IMR-90 (cell line): ENCODE measurements at regions not wholly inside any gene's neighbourhood (a gene's known extent, or its start where the extent isn't known, plus 50 kb on each side); places are given as distances from the start of the nearest gene placed in this dataset.

Experiments used
- ATAC-seq: fragments of 200-7000 bp; cut with Tn5 transposase; 2 replicates; pipeline ENCODE4 v1.9.1; 2020; ENCODE audit warnings: low read depth, mild to moderate bottlenecking, moderate library complexity
- BruUV-seq: library from RNA; stranded (reverse); fragments of 400-500 nt; replicated peaks from 2 replicates; lab custom pipeline; 2021; lab: Mats Ljungman, UMichigan
- CTCF ChIA-PET: fragments of 300-600 bp; formaldehyde crosslinking; extraction: SDS; loops from one replicate; lab custom pipeline; 2021; ENCODE audit warnings: antibody characterized with exemption; lab: Yijun Ruan, JAX
- POLR2A ChIA-PET: fragments of 300-600 bp; sonication (Branson Sonifier 250); formaldehyde crosslinking; loops from one replicate; lab custom pipeline; 2022; ENCODE audit warnings: antibody characterized with exemption; ENCODE audit not compliant: unreplicated experiment; lab: Charles Lee
- DNase-seq: peaks from one replicate; pipeline ENCODE4 v3.0.0; 2013
- H2AFZ ChIP-seq: replicated peaks from 2 replicates; pipeline ENCODE3; 2013; ENCODE audit warnings: low read length, mild to moderate bottlenecking; ENCODE audit not compliant: poor library complexity
- H2AK5ac ChIP-seq: 2 replicates; pipeline ENCODE4 v1.6.1; 2013; ENCODE audit warnings: low read depth, low read length, inconsistent platforms
- H2AK9ac ChIP-seq: replicated peaks from 2 replicates; pipeline ENCODE3; 2013; ENCODE audit warnings: mild to moderate bottlenecking, low read depth, low read length, moderate library complexity; ENCODE audit not compliant: poor library complexity
- H2BK120ac ChIP-seq: 2 replicates; pipeline ENCODE4 v1.6.1; 2013; ENCODE audit warnings: low read depth, low read length, inconsistent platforms
- H2BK15ac ChIP-seq: 3 replicates; pipeline ENCODE4 v1.6.1; 2013; ENCODE audit warnings: low read depth, low read length, inconsistent platforms
- H2BK20ac ChIP-seq: 2 replicates; pipeline ENCODE4 v1.6.1; 2013; ENCODE audit warnings: low read depth, mild to moderate bottlenecking, inconsistent platforms, low read length, moderate library complexity
- H2BK5ac ChIP-seq: 2 replicates; pipeline ENCODE4 v1.6.1; 2013; ENCODE audit warnings: mild to moderate bottlenecking, low read depth, low read length, inconsistent platforms; ENCODE audit not compliant: poor library complexity, severe bottlenecking
- H3K14ac ChIP-seq: replicated peaks from 2 replicates; pipeline ENCODE4 v1.6.1; 2013; ENCODE audit warnings: low read depth, low read length, inconsistent platforms
- H3K18ac ChIP-seq: 2 replicates; pipeline ENCODE4 v1.6.1; 2013; ENCODE audit warnings: low read depth, low read length, control low read depth
- H3K23ac ChIP-seq: 2 replicates; pipeline ENCODE4 v1.6.1; 2013; ENCODE audit warnings: low read depth, low read length, inconsistent platforms
- H3K27ac ChIP-seq: 2 replicates; pipeline ENCODE4 v1.5.1; 2013; ENCODE audit warnings: mild to moderate bottlenecking, control low read depth, low read length; ENCODE audit not compliant: insufficient read depth
- H3K27me3 ChIP-seq: 2 replicates; pipeline ENCODE4 v1.6.1; 2013; ENCODE audit warnings: low read length; ENCODE audit not compliant: control insufficient read depth, insufficient read depth
- H3K36me3 ChIP-seq: 2 replicates; pipeline ENCODE4 v1.6.1; 2013; ENCODE audit warnings: low read length, mixed read lengths; ENCODE audit not compliant: control insufficient read depth, insufficient read depth
- H3K4ac ChIP-seq: 2 replicates; pipeline ENCODE4 v1.6.1; 2013; ENCODE audit warnings: low read depth, low read length, inconsistent platforms
- H3K4me1 ChIP-seq: 2 replicates; pipeline ENCODE4 v1.6.1; 2013; ENCODE audit warnings: low read length, mixed read lengths; ENCODE audit not compliant: control insufficient read depth, insufficient read depth
- H3K4me2 ChIP-seq: 2 replicates; pipeline ENCODE4 v1.6.1; 2013; ENCODE audit warnings: low read depth, mild to moderate bottlenecking, control low read depth, low read length, moderate library complexity
- H3K4me3 ChIP-seq: 2 replicates; pipeline ENCODE4 v1.5.1; 2013; ENCODE audit warnings: low read depth, mild to moderate bottlenecking, control low read depth, low read length, moderate library complexity; ENCODE audit not compliant: insufficient read depth
- H3K56ac ChIP-seq: 2 replicates; pipeline ENCODE4 v1.6.1; 2013; ENCODE audit warnings: low read length, inconsistent platforms; ENCODE audit not compliant: insufficient read depth; ENCODE audit errors: extremely low read depth
- H3K79me1 ChIP-seq, 2 experiments: 2 replicates each; pipeline ENCODE4 v1.6.1; 2013; ENCODE audit warnings: low read length in 2 of 2, inconsistent platforms in 1 of 2, low read depth in 1 of 2
- H3K9ac ChIP-seq: 2 replicates; pipeline ENCODE4 v1.6.1; 2013; ENCODE audit warnings: low read depth, low read length, control low read depth
- H3K9me1 ChIP-seq: 2 replicates; pipeline ENCODE4 v1.6.1; 2013; ENCODE audit warnings: low read length, inconsistent platforms; ENCODE audit not compliant: insufficient read depth
- H3K9me3 ChIP-seq: 2 replicates; pipeline ENCODE4 v1.6.1; 2013; ENCODE audit warnings: low read length; ENCODE audit not compliant: control insufficient read depth, insufficient read depth
- H4K20me1 ChIP-seq: 2 replicates; pipeline ENCODE4 v1.6.1; 2013; ENCODE audit warnings: low read length, inconsistent platforms; ENCODE audit not compliant: insufficient read depth
- H4K5ac ChIP-seq: 2 replicates; pipeline ENCODE4 v1.6.1; 2013; ENCODE audit warnings: mild to moderate bottlenecking, low read depth, low read length, control low read depth
- H4K8ac ChIP-seq, 2 experiments: 2 replicates each; pipeline ENCODE4 v1.6.1; 2013; ENCODE audit warnings: low read depth in 2 of 2, low read length in 2 of 2, control low read depth in 1 of 2, inconsistent platforms in 1 of 2
- H4K91ac ChIP-seq: 2 replicates; pipeline ENCODE4 v1.6.1; 2013; ENCODE audit warnings: low read depth, low read length, inconsistent platforms; ENCODE audit not compliant: insufficient read depth
- BHLHE40 ChIP-seq: fragments of 150-350 bp; IDR thresholded peaks from 2 replicates; pipeline ENCODE4 v1.6.1; 2016; ENCODE audit warnings: mild to moderate bottlenecking, low read depth, low read length
- CEBPB ChIP-seq: IDR thresholded peaks from 2 replicates; pipeline ENCODE4 v1.6.1; 2012; ENCODE audit warnings: low read depth, low read length, improper control_type of control experiment
- CHD1 ChIP-seq: IDR thresholded peaks from 2 replicates; pipeline ENCODE4 v1.6.1; 2012; ENCODE audit warnings: low read depth, low read length, improper control_type of control experiment
- CTCF ChIP-seq: conservative IDR thresholded peaks from 2 replicates; pipeline ENCODE4 v1.5.1; 2012; ENCODE audit warnings: mild to moderate bottlenecking, low read depth, low read length, improper control_type of control experiment
- FOS ChIP-seq: fragments of 150-350 bp; IDR thresholded peaks from 2 replicates; pipeline ENCODE4 v1.6.1; 2016; ENCODE audit warnings: low read depth, low read length
- MAFK ChIP-seq: IDR thresholded peaks from 2 replicates; pipeline ENCODE4 v1.6.1; 2012; ENCODE audit warnings: low read depth, low read length, improper control_type of control experiment
- MAZ ChIP-seq: IDR thresholded peaks from 2 replicates; pipeline ENCODE4 v1.6.1; 2012; ENCODE audit warnings: low read depth, mild to moderate bottlenecking, low read length, improper control_type of control experiment, moderate library complexity, borderline replicate concordance
- MXI1 ChIP-seq: IDR thresholded peaks from 2 replicates; pipeline ENCODE4 v1.6.1; 2012; ENCODE audit warnings: low read depth, mild to moderate bottlenecking, low read length, moderate library complexity, borderline replicate concordance
- NFE2L2 ChIP-seq: fragments of 150-350 bp; IDR thresholded peaks from 2 replicates; pipeline ENCODE4 v1.6.1; 2016; ENCODE audit warnings: low read depth, mild to moderate bottlenecking, low read length
- POLR2A ChIP-seq: IDR thresholded peaks from 2 replicates; pipeline ENCODE4 v1.6.1; 2012; ENCODE audit warnings: mild to moderate bottlenecking, low read depth, low read length
- RAD21 ChIP-seq: IDR thresholded peaks from 2 replicates; pipeline ENCODE4 v1.6.1; 2012; ENCODE audit warnings: low read length, improper control_type of control experiment
- RCOR1 ChIP-seq: IDR thresholded peaks from 2 replicates; pipeline ENCODE4 v1.6.1; 2012; ENCODE audit warnings: mild to moderate bottlenecking, low read length, improper control_type of control experiment; ENCODE audit not compliant: insufficient replicate concordance
- RFX5 ChIP-seq: IDR thresholded peaks from 2 replicates; pipeline ENCODE4 v1.8.0; 2012; ENCODE audit warnings: low read depth, mild to moderate bottlenecking, low read length, moderate library complexity
- SMC3 ChIP-seq: fragments of 150-350 bp; IDR thresholded peaks from 2 replicates; pipeline ENCODE4 v1.6.1; 2016; ENCODE audit warnings: low read depth, mild to moderate bottlenecking, antibody characterized with exemption, low read length, moderate library complexity
- USF2 ChIP-seq: fragments of 150-350 bp; IDR thresholded peaks from 2 replicates; pipeline ENCODE4 v1.6.1; 2017; ENCODE audit warnings: mild to moderate bottlenecking, antibody characterized with exemption, low read length, low read depth
- WGBS, 2 experiments: methylation state at CpG; one replicate each; pipeline versions ENCODE4 v1.1.5 to v1.1.7; 2013; ENCODE audit warnings: missing lambda C conversion rate in 2 of 2; ENCODE audit not compliant: insufficient read length in 1 of 2; ENCODE audit errors: extremely low coverage in 2 of 2; 5-methylcytosine and 5-hydroxymethylcytosine counted together
- dilution Hi-C: fragments of 300-500 bp; cut with HindIII; formaldehyde crosslinking; loops from one replicate; pipeline ENCODE4 v1.14.3; 2018; ENCODE audit warnings: low sequenced_read_pairs; ENCODE audit not compliant: unreplicated experiment
- in situ Hi-C: fragments of 300-500 bp; cut with MboI; formaldehyde crosslinking; loops from 3 replicates; pipeline ENCODE4 v1.14.3; 2019; ENCODE audit warnings: low sequenced_read_pairs, inconsistent platforms, mixed read lengths
- intact Hi-C: fragments of 100-400 bp; cut with micrococcal nuclease; formaldehyde crosslinking; loops from 2 replicates; pipeline ENCODE4 v1.10.0; 2022
- TF ChIP-seq, protein P1 (sequence below): fragments of 150-350 bp; IDR thresholded peaks from 2 replicates; pipeline ENCODE4 v1.6.1; 2016; ENCODE audit warnings: low read depth, mild to moderate bottlenecking, low read length, moderate library complexity, borderline replicate concordance

GRCh38 chr1:22196041-22196440 is 53.1 kb upstream of the WNT4 start:
- Histone ChIP-seq H2AK5ac (no peak overlapping the region), H3K56ac (no peak overlapping the region), H2BK5ac (no peak overlapping the region), H2BK120ac (no peak overlapping the region), H3K4ac (no peak overlapping the region), H4K91ac (no peak overlapping the region), H3K23ac (no peak overlapping the region), H3K9me1 (no peaks in the 10 kb centered on the region), H3K9ac (no peak overlapping the region), H4K5ac (no peak overlapping the region), H3K4me2 (no peak overlapping the region), H2AFZ (no peak overlapping the region), H3K36me3 (no peaks in the 10 kb centered on the region), H3K9me3 (no peaks in the 10 kb centered on the region), H2AK9ac (no peak overlapping the region), H2BK20ac (no peak overlapping the region), H3K27ac (no peak overlapping the region), H4K8ac (no peak overlapping the region), H3K79me1 (no peaks in the 10 kb centered on the region), H3K18ac (no peak overlapping the region), H3K14ac (no peak overlapping the region), H3K4me3 (no peak overlapping the region), H2BK15ac (no peak overlapping the region), H4K20me1 (no peaks in the 10 kb centered on the region), H3K27me3 (peaks cover 24% of the 10 kb centered on the region), H3K4me1 (no peaks in the 10 kb centered on the region)
- CTCF ChIA-PET, result interaction anchor here (0.6 kb wide), 1 partner anchor 13 kb away, joined by 3 read pairs; no protein-coding TSS in a partner anchor
- dilution Hi-C loops, result no loop called here
- DNase-seq (no peak), ATAC-seq (no peak)
- no CpG with 5 or more reads among the region's 3 CpGs for WGBS, 2 experiments
- intact Hi-C loops, result no loop called here
- no TSS peak for BruUV-seq
- TF ChIP-seq FOS, result no peak
- no peak for TF ChIP-seq MAFK
- TF ChIP-seq CEBPB, result no peak
- no peak for TF ChIP-seq CHD1
- no peak for TF ChIP-seq RAD21
- TF ChIP-seq POLR2A, result no peak
- no peak for TF ChIP-seq MAZ
- TF ChIP-seq, protein P1, sequence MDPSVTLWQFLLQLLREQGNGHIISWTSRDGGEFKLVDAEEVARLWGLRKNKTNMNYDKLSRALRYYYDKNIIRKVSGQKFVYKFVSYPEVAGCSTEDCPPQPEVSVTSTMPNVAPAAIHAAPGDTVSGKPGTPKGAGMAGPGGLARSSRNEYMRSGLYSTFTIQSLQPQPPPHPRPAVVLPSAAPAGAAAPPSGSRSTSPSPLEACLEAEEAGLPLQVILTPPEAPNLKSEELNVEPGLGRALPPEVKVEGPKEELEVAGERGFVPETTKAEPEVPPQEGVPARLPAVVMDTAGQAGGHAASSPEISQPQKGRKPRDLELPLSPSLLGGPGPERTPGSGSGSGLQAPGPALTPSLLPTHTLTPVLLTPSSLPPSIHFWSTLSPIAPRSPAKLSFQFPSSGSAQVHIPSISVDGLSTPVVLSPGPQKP, result no peak
- no peak for TF ChIP-seq RFX5
- TF ChIP-seq NFE2L2, result no peak
- no peak for TF ChIP-seq USF2
- TF ChIP-seq CTCF, result no peak
- TF ChIP-seq SMC3, result no peak
- no peak for TF ChIP-seq BHLHE40
- TF ChIP-seq MXI1, result no peak
- no peak for TF ChIP-seq RCOR1
- in situ Hi-C loops, result no loop called here
- POLR2A ChIA-PET, result no interaction called here
